ENCODE measurements at regions not wholly inside any gene's neighbourhood (a gene's known extent, or its start where the extent isn't known, plus 50 kb on each side); places are given as distances from the start of the nearest gene placed in this dataset.

GRCh38 chr16:9622268-9622667 lies 530.8 kb downstream of the HAPSTR1 start:
- H3K36me3 Mint-ChIP-seq (ENCODE audit: low read depth, unreplicated experiment) = no peaks in the 10 kb centered on the region
- H2AFZ ChIP-seq (ENCODE audit: low read depth, low read length) = no peak overlapping the region
- H4K20me1 ChIP-seq (ENCODE audit: insufficient read depth, low read length) = no peaks in the 10 kb centered on the region
- peaks cover 18% of the 10 kb centered on the region for H3K27me3 Mint-ChIP-seq (ENCODE audit: low read depth, unreplicated experiment)
- no peak overlapping the region for H3K4me3 Mint-ChIP-seq (ENCODE audit: unreplicated experiment)
- H3K36me3 ChIP-seq (ENCODE audit: insufficient read depth, low read length) = no peaks in the 10 kb centered on the region
- H3K27me3 ChIP-seq (ENCODE audit: insufficient read depth, low read length) = no peaks in the 10 kb centered on the region
- no peak overlapping the region for H3K27ac Mint-ChIP-seq (ENCODE audit: unreplicated experiment)
- no peak overlapping the region for H3K9ac ChIP-seq (ENCODE audit: low read length)
- H3K79me2 ChIP-seq (ENCODE audit: insufficient read depth, low read length) = no peaks in the 10 kb centered on the region
- FAIRE-seq (no peak), DNase-seq (ENCODE audit: low read depth) (no peak)
- no peaks in the 10 kb centered on the region for H3K9me3 ChIP-seq (ENCODE audit: insufficient read depth, low read depth, low read length)
- peaks cover 6% of the 10 kb centered on the region for H3K9me3 Mint-ChIP-seq (ENCODE audit: unreplicated experiment)
- no peak overlapping the region for H3K4me3 ChIP-seq (ENCODE audit: insufficient read depth, low read depth, low read length)
- TF ChIP-seq EZH2 (IDR thresholded peaks at IDR 0.05; ENCODE audit: insufficient read depth, low read length) (no peak), CTCF (IDR thresholded peaks at IDR 0.05; ENCODE audit: insufficient read depth, low read depth, low read length) (no peak)
- no peak overlapping the region for H3K27ac ChIP-seq (ENCODE audit: low read depth, low read length)
- H3K4me2 ChIP-seq (ENCODE audit: low read length) = no peak overlapping the region
- no peaks in the 10 kb centered on the region for H3K4me1 ChIP-seq (ENCODE audit: insufficient read depth, low read length)
- no peaks in the 10 kb centered on the region for H3K4me1 Mint-ChIP-seq (ENCODE audit: low read depth, unreplicated experiment)

- Histone ChIP-seq H3K4me3 (ENCODE audit: insufficient read depth, low read depth, low read length) (no peak overlapping the region), H3K4me2 (ENCODE audit: low read length) (no peak overlapping the region), H4K20me1 (ENCODE audit: insufficient read depth, low read length) (no peaks in the 10 kb centered on the region), H3K27me3 (ENCODE audit: insufficient read depth, low read length) (no peaks in the 10 kb centered on the region), H3K36me3 (ENCODE audit: insufficient read depth, low read length) (no peaks in the 10 kb centered on the region), H3K27ac (ENCODE audit: low read depth, low read length) (no peak overlapping the region), H2AFZ (ENCODE audit: low read depth, low read length) (no peak overlapping the region), H3K79me2 (ENCODE audit: insufficient read depth, low read length) (no peaks in the 10 kb centered on the region), H3K4me1 (ENCODE audit: insufficient read depth, low read length) (no peaks in the 10 kb centered on the region), H3K9me3 (ENCODE audit: insufficient read depth, low read depth, low read length) (no peaks in the 10 kb centered on the region), H3K9ac (ENCODE audit: low read length) (no peak overlapping the region)
- Mint-ChIP-seq H3K36me3 (ENCODE audit: low read depth, unreplicated experiment) (no peaks in the 10 kb centered on the region), H3K4me1 (ENCODE audit: low read depth, unreplicated experiment) (no peaks in the 10 kb centered on the region), H3K27me3 (ENCODE audit: low read depth, unreplicated experiment) (peaks cover 20% of the 10 kb centered on the region), H3K4me3 (ENCODE audit: unreplicated experiment) (no peak overlapping the region), H3K9me3 (ENCODE audit: unreplicated experiment) (peaks cover 2% of the 10 kb centered on the region), H3K27ac (ENCODE audit: unreplicated experiment) (no peak overlapping the region)
- FAIRE-seq (no peak), DNase-seq (ENCODE audit: low read depth) (no peak)
- TF ChIP-seq CTCF (IDR thresholded peaks at IDR 0.05; ENCODE audit: insufficient read depth, low read depth, low read length) (no peak), EZH2 (IDR thresholded peaks at IDR 0.05; ENCODE audit: insufficient read depth, low read length) (no peak)
These were observed 533.7 kb downstream of the HAPSTR1 start for GRCh38 chr16:9625122-9625521.

- Histone ChIP-seq H3K27ac (ENCODE audit: low read depth, low read length) (no peak overlapping the region), H3K4me3 (ENCODE audit: insufficient read depth, low read depth, low read length) (no peak overlapping the region), H3K79me2 (ENCODE audit: insufficient read depth, low read length) (no peaks in the 10 kb centered on the region), H3K27me3 (ENCODE audit: insufficient read depth, low read length) (no peaks in the 10 kb centered on the region), H3K9ac (ENCODE audit: low read length) (no peak overlapping the region), H2AFZ (ENCODE audit: low read depth, low read length) (no peak overlapping the region), H3K4me1 (ENCODE audit: insufficient read depth, low read length) (no peaks in the 10 kb centered on the region), H3K36me3 (ENCODE audit: insufficient read depth, low read length) (no peaks in the 10 kb centered on the region), H3K9me3 (ENCODE audit: insufficient read depth, low read depth, low read length) (no peaks in the 10 kb centered on the region), H3K4me2 (ENCODE audit: low read length) (no peak overlapping the region), H4K20me1 (ENCODE audit: insufficient read depth, low read length) (no peaks in the 10 kb centered on the region)
- Mint-ChIP-seq H3K4me3 (ENCODE audit: unreplicated experiment) (no peak overlapping the region), H3K36me3 (ENCODE audit: low read depth, unreplicated experiment) (no peaks in the 10 kb centered on the region), H3K4me1 (ENCODE audit: low read depth, unreplicated experiment) (no peaks in the 10 kb centered on the region), H3K27ac (ENCODE audit: unreplicated experiment) (no peak overlapping the region), H3K27me3 (ENCODE audit: low read depth, unreplicated experiment) (peaks cover 32% of the 10 kb centered on the region), H3K9me3 (ENCODE audit: unreplicated experiment) (peaks cover 5% of the 10 kb centered on the region)
- DNase-seq (ENCODE audit: low read depth) (no peak), FAIRE-seq (no peak)
- TF ChIP-seq EZH2 (IDR thresholded peaks at IDR 0.05; ENCODE audit: insufficient read depth, low read length) = no peak
- TF ChIP-seq CTCF (IDR thresholded peaks at IDR 0.05; ENCODE audit: insufficient read depth, low read depth, low read length) = no peak
These were observed 536.0 kb downstream of the HAPSTR1 start for GRCh38 chr16:9627427-9627826.
